Panc1 (cell line): ENCODE measurements at regions not wholly inside any gene's neighbourhood (a gene's known extent, or its start where the extent isn't known, plus 50 kb on each side); places are given as distances from the start of the nearest gene placed in this dataset.
"Not testable (repeated sequence)": the region's sequence is repeated elsewhere in the genome, so short reads cannot be mapped to it uniquely, and the experiment has no call there.

Experiments
- ATAC-seq: fragments of 200-7000 bp; cut with Tn5 transposase; 2 replicates; pipeline ENCODE4 v1.9.1; 2020; ENCODE audit warnings: mild to moderate bottlenecking, moderate library complexity
- BruUV-seq: library from RNA; stranded (reverse); fragments of 400-500 nt; replicated peaks from 2 replicates; lab custom pipeline; 2021; lab: Mats Ljungman, UMichigan
- CTCF ChIA-PET: fragments of 300-600 bp; sonication (Branson Sonifier 250); formaldehyde crosslinking; loops from one replicate; lab custom pipeline; 2022; ENCODE audit warnings: antibody characterized with exemption; lab: Charles Lee
- POLR2A ChIA-PET: fragments of 300-600 bp; sonication (Branson Sonifier 250); formaldehyde crosslinking; loops from one replicate; lab custom pipeline; 2022; ENCODE audit warnings: antibody characterized with exemption; lab: Charles Lee
- DNase-seq: peaks from one replicate; pipeline ENCODE4 v3.0.0-alpha.2; 2010; ENCODE audit warnings: low read depth, low spot score
- H3K27ac ChIP-seq: 2 replicates; pipeline ENCODE4 v1.5.1; 2011; ENCODE audit warnings: mild to moderate bottlenecking, low read length, inconsistent platforms
- H3K27me3 ChIP-seq: fragments of 200-500 bp; sonication (Bioruptor generic); 2 replicates; pipeline ENCODE4 v1.6.0; 2014; ENCODE audit warnings: low read length, inconsistent platforms; ENCODE audit not compliant: control insufficient read depth, insufficient read depth
- H3K36me3 ChIP-seq: fragments of 200-500 bp; sonication (Bioruptor generic); 2 replicates; pipeline ENCODE4 v1.5.1; 2014; ENCODE audit warnings: inconsistent platforms, mild to moderate bottlenecking, low read length, moderate library complexity; ENCODE audit not compliant: control insufficient read depth, insufficient read depth
- H3K4me1 ChIP-seq: 2 replicates; pipeline ENCODE4 v1.5.1; 2011; ENCODE audit warnings: inconsistent platforms, mild to moderate bottlenecking, low read length, moderate library complexity; ENCODE audit not compliant: control insufficient read depth, insufficient read depth
- H3K4me3 ChIP-seq, 2 experiments: 2 replicates each; pipeline ENCODE4 v1.5.1; 2011 to 2012; ENCODE audit warnings: low read depth in 2 of 2, low read length in 2 of 2, mild to moderate bottlenecking in 2 of 2, inconsistent platforms in 1 of 2, moderate library complexity in 1 of 2
- H3K9me3 ChIP-seq: fragments of 200-500 bp; sonication (Bioruptor generic); 2 replicates; pipeline ENCODE4 v1.5.1; 2014; ENCODE audit warnings: low read depth, mild to moderate bottlenecking, inconsistent platforms, low read length, moderate library complexity; ENCODE audit not compliant: control insufficient read depth, insufficient read depth
- POLR2AphosphoS5 ChIP-seq: IDR thresholded peaks from 2 replicates; pipeline ENCODE4 v1.6.1; 2012; ENCODE audit warnings: mild to moderate bottlenecking, low read depth, low read length, moderate library complexity
- SIN3A ChIP-seq: IDR thresholded peaks from 2 replicates; pipeline ENCODE4 v1.6.1; 2012; ENCODE audit warnings: low read depth, mild to moderate bottlenecking, low read length, moderate library complexity, borderline replicate concordance; ENCODE audit not compliant: insufficient read depth
- TCF7L2 ChIP-seq: IDR thresholded peaks from 2 replicates; pipeline ENCODE4 v1.6.1; 2011; ENCODE audit warnings: mild to moderate bottlenecking, low read depth, low read length, inconsistent platforms
- in situ Hi-C: cut with HindIII; loops from 2 replicates; pipeline ENCODE4 v1.10.0; 2016; ENCODE audit warnings: low sequenced_read_pairs, low pct_unique_long_range_greater_than_20kb
- intact Hi-C: fragments of 100-400 bp; cut with micrococcal nuclease; formaldehyde crosslinking; loops from one replicate; pipeline ENCODE4 v1.10.0; 2022; ENCODE audit not compliant: unreplicated experiment
- TF ChIP-seq, protein P1 (sequence below): fragments of 450-650 bp; IDR thresholded peaks from 2 replicates; pipeline ENCODE4 v1.5.1; 2017; ENCODE audit warnings: mild to moderate bottlenecking
- TF ChIP-seq, protein P2 (sequence below), 2 experiments: IDR thresholded peaks; 2 replicates each; pipeline ENCODE4 v1.6.1; 2011 to 2012; ENCODE audit warnings: low read depth in 2 of 2, control low read depth in 1 of 2, low read length in 1 of 2, mild to moderate bottlenecking in 1 of 2, moderate library complexity in 1 of 2; ENCODE audit not compliant: insufficient read depth in 1 of 2

DNA sequence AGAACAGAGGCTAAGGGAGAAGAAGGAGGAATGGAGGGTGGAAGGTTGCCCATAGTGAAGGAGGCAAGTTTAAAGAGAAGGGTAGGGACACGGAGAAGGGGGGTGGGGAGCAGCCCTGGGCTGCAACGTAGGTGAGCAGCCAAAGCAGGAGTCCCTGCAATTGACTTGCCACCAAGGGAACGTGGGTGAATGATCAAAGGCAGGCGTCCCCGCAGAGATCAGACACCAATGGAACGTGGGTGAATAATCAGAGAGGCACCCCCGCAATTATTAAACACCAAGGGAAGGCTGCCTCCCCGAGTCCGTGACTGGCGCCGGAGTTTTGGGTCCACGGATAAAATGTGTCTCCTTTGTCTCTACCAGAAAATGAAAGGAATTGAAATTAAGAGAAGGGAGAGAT lies 1103.5 kb downstream of the OLFM4 start:
- H3K4me3 ChIP-seq, DNase-seq, BruUV-seq, H3K27me3 ChIP-seq, H3K4me1 ChIP-seq, ATAC-seq, H3K36me3 ChIP-seq, H3K9me3 ChIP-seq, CTCF ChIA-PET, POLR2A ChIA-PET, in situ Hi-C loops, intact Hi-C loops, H3K27ac ChIP-seq: not testable (repeated sequence)

DNA sequence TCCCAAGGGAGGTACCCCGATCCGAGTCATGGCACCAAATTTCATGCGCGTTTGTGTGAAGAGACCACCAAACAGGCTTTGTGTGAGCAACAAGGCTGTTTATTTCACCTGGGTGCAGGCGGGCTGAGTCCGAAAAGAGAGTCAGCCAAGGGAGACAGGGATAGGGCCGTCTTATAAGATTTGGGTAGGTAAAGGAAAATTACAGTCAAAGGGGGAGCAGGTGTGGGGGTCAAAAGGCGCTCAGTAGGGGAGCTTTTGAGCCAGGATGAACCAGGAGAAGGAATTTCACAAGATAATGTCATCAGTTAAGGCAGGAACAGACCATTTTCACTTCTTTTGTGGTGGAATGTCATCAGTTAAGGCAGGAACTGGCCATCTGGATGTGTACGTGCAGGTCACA lies 1104.1 kb downstream of the OLFM4 start:
- BruUV-seq, ATAC-seq, CTCF ChIA-PET, H3K27ac ChIP-seq, H3K4me3 ChIP-seq, H3K27me3 ChIP-seq, intact Hi-C loops, H3K9me3 ChIP-seq, POLR2A ChIA-PET, DNase-seq, H3K4me1 ChIP-seq, H3K36me3 ChIP-seq, in situ Hi-C loops: not testable (repeated sequence)

DNA sequence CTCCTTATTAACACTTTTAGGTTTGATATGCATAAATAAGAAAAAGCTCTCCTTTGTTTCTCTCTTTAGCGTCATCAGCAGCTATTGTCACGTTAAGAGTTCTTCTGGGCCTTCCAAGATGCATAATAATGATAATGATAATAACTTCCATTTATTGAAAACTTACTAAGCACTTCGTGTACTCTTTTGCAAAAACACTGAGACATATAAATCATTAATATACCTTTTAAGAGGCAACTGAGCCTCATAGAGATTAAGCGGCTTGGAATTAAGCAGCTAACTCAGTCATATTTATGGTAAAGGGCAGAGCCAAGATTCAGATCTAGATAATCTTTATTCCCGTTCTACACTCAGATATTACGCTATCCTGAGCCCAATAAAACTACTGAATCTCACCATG lies 1105.1 kb downstream of the OLFM4 start:
- in situ Hi-C loops: no loop called here
- POLR2A ChIA-PET: no interaction called here
- intact Hi-C loops: no loop called here
- BruUV-seq: no TSS peak
- Histone ChIP-seq H3K27me3 (no peaks in the 10 kb centered on the region), H3K9me3 (no peaks in the 10 kb centered on the region), H3K4me3 (no peak overlapping the region), H3K27ac (no peak overlapping the region), H3K36me3 (no peaks in the 10 kb centered on the region), H3K4me1 (no peaks in the 10 kb centered on the region)
- CTCF ChIA-PET: no interaction called here
- ATAC-seq: no peak
- DNase-seq: no peak
- TF ChIP-seq TCF7L2: no peak
- no peak for TF ChIP-seq POLR2AphosphoS5
- TF ChIP-seq, protein P1, sequence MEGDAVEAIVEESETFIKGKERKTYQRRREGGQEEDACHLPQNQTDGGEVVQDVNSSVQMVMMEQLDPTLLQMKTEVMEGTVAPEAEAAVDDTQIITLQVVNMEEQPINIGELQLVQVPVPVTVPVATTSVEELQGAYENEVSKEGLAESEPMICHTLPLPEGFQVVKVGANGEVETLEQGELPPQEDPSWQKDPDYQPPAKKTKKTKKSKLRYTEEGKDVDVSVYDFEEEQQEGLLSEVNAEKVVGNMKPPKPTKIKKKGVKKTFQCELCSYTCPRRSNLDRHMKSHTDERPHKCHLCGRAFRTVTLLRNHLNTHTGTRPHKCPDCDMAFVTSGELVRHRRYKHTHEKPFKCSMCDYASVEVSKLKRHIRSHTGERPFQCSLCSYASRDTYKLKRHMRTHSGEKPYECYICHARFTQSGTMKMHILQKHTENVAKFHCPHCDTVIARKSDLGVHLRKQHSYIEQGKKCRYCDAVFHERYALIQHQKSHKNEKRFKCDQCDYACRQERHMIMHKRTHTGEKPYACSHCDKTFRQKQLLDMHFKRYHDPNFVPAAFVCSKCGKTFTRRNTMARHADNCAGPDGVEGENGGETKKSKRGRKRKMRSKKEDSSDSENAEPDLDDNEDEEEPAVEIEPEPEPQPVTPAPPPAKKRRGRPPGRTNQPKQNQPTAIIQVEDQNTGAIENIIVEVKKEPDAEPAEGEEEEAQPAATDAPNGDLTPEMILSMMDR: no peak
- TF ChIP-seq, protein P2, sequence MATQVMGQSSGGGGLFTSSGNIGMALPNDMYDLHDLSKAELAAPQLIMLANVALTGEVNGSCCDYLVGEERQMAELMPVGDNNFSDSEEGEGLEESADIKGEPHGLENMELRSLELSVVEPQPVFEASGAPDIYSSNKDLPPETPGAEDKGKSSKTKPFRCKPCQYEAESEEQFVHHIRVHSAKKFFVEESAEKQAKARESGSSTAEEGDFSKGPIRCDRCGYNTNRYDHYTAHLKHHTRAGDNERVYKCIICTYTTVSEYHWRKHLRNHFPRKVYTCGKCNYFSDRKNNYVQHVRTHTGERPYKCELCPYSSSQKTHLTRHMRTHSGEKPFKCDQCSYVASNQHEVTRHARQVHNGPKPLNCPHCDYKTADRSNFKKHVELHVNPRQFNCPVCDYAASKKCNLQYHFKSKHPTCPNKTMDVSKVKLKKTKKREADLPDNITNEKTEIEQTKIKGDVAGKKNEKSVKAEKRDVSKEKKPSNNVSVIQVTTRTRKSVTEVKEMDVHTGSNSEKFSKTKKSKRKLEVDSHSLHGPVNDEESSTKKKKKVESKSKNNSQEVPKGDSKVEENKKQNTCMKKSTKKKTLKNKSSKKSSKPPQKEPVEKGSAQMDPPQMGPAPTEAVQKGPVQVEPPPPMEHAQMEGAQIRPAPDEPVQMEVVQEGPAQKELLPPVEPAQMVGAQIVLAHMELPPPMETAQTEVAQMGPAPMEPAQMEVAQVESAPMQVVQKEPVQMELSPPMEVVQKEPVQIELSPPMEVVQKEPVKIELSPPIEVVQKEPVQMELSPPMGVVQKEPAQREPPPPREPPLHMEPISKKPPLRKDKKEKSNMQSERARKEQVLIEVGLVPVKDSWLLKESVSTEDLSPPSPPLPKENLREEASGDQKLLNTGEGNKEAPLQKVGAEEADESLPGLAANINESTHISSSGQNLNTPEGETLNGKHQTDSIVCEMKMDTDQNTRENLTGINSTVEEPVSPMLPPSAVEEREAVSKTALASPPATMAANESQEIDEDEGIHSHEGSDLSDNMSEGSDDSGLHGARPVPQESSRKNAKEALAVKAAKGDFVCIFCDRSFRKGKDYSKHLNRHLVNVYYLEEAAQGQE (IDR thresholded peaks at IDR 0.05; ENCODE audit: insufficient read depth in 1 of 2, low read depth in 2 of 2, low read length in 1 of 2): no peak
- no peak for TF ChIP-seq SIN3A
